ENCODE measurements at regions not wholly inside any gene's neighbourhood (a gene's known extent, or its start where the extent isn't known, plus 50 kb on each side); places are given as distances from the start of the nearest gene placed in this dataset.
A peak's percentile ranks its signal among the peaks of the same experiment; 100 is the strongest.

DNA sequence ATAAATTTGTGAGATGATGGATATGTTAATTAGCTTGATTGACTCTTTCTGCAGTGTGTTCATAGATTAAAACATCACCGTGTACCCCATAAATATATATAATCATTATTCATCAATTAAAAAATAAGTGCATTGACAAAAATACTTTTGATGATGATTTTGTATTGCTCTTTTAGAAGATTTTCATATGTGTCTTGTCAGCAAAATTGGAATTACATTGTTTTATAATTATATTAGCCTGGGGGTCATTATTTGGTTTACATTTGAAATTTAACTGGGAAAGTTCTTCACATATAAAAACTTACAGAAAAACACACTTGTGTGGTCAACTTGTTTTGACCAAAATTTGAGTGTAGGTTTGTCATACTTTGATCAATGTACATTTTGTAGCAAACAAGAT is 614.6 kb upstream of the ITGA1 start:
- Histone ChIP-seq H3K4me1 (no peaks in the 10 kb centered on the region), H3K27ac (no peak overlapping the region), H3K4me3 (no peak overlapping the region), H3K27me3 (no peaks in the 10 kb centered on the region), H3K36me3 (no peaks in the 10 kb centered on the region), H3K9me3 (peaks cover 0 to 2% of the 10 kb centered on the region in 2 donors)
- TF ChIP-seq, protein P1, sequence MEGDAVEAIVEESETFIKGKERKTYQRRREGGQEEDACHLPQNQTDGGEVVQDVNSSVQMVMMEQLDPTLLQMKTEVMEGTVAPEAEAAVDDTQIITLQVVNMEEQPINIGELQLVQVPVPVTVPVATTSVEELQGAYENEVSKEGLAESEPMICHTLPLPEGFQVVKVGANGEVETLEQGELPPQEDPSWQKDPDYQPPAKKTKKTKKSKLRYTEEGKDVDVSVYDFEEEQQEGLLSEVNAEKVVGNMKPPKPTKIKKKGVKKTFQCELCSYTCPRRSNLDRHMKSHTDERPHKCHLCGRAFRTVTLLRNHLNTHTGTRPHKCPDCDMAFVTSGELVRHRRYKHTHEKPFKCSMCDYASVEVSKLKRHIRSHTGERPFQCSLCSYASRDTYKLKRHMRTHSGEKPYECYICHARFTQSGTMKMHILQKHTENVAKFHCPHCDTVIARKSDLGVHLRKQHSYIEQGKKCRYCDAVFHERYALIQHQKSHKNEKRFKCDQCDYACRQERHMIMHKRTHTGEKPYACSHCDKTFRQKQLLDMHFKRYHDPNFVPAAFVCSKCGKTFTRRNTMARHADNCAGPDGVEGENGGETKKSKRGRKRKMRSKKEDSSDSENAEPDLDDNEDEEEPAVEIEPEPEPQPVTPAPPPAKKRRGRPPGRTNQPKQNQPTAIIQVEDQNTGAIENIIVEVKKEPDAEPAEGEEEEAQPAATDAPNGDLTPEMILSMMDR (IDR thresholded peaks at IDR 0.05), result no peak
- ATAC-seq (no peak), DNase-seq (no peak)
- intact Hi-C loops (cut with DNase I), result no loop called here

DNA sequence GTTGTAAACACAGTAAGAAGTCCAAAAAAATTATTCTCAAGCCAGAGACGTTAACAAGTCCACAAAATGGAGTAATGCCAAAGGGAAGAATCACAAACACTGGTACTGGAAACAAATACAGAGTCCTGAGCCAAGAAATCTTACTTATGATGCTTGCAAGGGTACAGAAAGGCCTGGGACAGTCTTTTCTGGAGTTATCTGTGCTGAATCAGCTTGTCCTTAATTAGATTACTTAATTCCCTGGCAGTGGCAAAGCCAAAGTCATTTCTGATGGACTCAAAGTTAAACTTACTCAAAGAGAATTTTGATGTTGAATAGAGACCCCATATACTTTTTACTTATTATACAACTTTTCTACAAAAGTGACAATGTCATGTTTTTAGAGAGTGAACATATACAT is 610.5 kb upstream of the ITGA1 start:
- DNase-seq (no peak), ATAC-seq (no peak)
- Histone ChIP-seq H3K36me3 (no peaks in the 10 kb centered on the region), H3K4me3 (no peak overlapping the region), H3K27ac (no peak overlapping the region), H3K9me3 (no peaks in the 10 kb centered on the region), H3K4me1 (no peaks in the 10 kb centered on the region), H3K27me3 (no peaks in the 10 kb centered on the region)
- TF ChIP-seq, protein P1 (IDR thresholded peaks at IDR 0.05), result no peak
- intact Hi-C loops (cut with DNase I), result no loop called here

DNA sequence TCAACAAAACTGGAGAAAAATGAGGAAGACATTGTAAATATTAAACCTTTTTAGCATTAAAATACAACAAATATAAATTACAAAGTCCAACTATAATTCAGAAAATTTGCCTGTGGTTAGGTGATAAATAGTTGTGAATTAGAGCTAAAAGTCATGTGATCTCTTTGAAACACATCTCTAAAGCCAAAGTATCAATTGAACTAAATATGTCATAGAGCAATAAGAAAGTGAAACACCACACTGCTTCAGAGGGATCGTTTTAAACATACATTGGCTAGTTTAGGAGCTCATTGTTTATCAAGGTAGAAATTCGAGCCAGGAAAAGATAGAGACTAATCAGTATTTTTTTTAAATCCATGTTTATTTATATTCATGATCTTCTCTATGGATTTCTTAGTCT is 606.3 kb upstream of the ITGA1 start:
- ATAC-seq, result no peak
- H3K4me1 ChIP-seq, result no peaks in the 10 kb centered on the region

DNA sequence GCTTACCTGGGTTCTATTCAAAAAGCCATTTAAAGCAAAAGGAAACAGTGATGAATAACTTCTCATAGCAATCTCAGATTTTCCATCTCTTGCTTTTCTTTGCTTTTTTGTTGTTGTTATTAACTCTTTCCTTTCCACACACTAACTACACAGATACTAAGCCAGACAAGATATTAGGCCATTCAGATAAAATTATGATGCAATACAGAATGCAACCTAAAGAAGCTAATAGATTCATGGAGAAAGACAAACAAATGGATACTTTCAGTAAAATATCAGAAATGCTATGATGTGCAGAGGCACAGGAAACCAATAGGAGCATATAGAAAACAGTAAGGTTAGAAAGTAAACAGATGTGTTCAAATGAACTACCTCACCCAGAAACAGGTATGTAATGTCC is 597.0 kb upstream of the ITGA1 start:
- TF ChIP-seq, protein P1 (IDR thresholded peaks at IDR 0.05), result no peak
- no peak for ATAC-seq

More for the DNA sequence above, 606.3 kb upstream of the ITGA1 start:
- Histone ChIP-seq H3K4me3 (no peak overlapping the region), H3K27me3 (no peaks in the 10 kb centered on the region), H3K27ac (no peak overlapping the region), H3K9me3 (peaks cover 0 to 9% of the 10 kb centered on the region in 2 donors), H3K36me3 (no peaks in the 10 kb centered on the region)
- intact Hi-C loops (cut with DNase I), result no loop called here
- no peak for DNase-seq
- TF ChIP-seq, protein P1 (IDR thresholded peaks at IDR 0.05), result no peak

DNA sequence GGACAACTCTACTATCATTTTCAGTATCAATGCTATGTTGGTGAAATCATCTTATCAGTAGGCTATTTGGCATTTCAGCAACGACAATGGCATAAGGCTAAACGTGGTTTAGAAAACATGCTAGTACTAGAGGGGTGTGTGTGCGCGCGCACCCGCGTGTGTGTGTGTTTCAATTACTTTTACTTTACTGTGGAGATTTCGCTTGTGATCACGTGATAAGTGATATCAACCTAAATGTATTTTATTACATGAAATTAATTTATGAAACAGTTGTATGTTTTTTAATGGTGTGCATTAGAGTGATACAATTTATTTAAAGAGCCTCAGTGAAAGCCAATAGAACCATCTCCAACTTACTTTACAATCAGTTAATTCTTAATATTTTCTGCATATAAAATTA is 587.9 kb upstream of the ITGA1 start:
- H3K4me1 ChIP-seq, result no peaks in the 10 kb centered on the region
- intact Hi-C loops (cut with DNase I), result no loop called here
- TF ChIP-seq, protein P1 (IDR thresholded peaks at IDR 0.05), result no peak
- H3K27ac ChIP-seq, result no peak overlapping the region
- no peaks in the 10 kb centered on the region for H3K9me3 ChIP-seq
- no peaks in the 10 kb centered on the region for H3K36me3 ChIP-seq
- no peaks in the 10 kb centered on the region for H3K27me3 ChIP-seq
- ATAC-seq (no peak), DNase-seq (peak in 1 of 4 donors; percentile 11)
- H3K4me3 ChIP-seq, result no peak overlapping the region

More for the DNA sequence above, 597.0 kb upstream of the ITGA1 start:
- intact Hi-C loops (cut with DNase I), result no loop called here
- Histone ChIP-seq H3K27me3 (no peaks in the 10 kb centered on the region), H3K36me3 (no peaks in the 10 kb centered on the region), H3K9me3 (no peaks in the 10 kb centered on the region), H3K4me3 (no peak overlapping the region), H3K4me1 (no peaks in the 10 kb centered on the region), H3K27ac (no peak overlapping the region)
- no peak for DNase-seq

All from left lung (tissue), 4 donors.